HG03571 (cell line): ENCODE measurements at regions not wholly inside any gene's neighbourhood (a gene's known extent, or its start where the extent isn't known, plus 50 kb on each side); places are given as distances from the start of the nearest gene placed in this dataset.

ENCODE experiments used
- ATAC-seq: cut with Tn5 transposase; IDR thresholded peaks from one replicate; pipeline ENCODE4 v1.9.1; 2021; ENCODE audit not compliant: unreplicated experiment

DNA sequence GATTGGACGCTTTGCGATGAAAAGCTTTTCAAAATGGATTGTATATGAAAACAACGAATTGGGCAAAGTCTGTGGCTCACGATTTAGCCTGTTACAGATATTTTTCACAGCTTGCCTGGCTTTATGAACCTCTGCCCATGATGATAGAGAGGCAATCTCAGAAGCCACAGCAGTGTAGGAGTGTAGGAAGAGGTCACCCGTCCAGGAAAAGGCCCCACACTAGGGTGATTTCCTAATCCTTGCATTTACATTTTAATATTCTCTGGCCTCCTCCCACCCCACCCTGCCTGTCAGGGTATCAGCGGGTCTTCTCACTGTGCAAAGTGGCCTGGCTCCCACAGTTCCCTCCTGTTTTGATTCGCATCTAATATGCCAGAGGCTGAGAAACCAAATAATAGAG is 81.8 kb upstream of the FOXN3 start:
- no peak for ATAC-seq

GRCh38 chr14:89495718-89496117 is 78.7 kb upstream of the FOXN3 start:
- no peak for ATAC-seq

DNA sequence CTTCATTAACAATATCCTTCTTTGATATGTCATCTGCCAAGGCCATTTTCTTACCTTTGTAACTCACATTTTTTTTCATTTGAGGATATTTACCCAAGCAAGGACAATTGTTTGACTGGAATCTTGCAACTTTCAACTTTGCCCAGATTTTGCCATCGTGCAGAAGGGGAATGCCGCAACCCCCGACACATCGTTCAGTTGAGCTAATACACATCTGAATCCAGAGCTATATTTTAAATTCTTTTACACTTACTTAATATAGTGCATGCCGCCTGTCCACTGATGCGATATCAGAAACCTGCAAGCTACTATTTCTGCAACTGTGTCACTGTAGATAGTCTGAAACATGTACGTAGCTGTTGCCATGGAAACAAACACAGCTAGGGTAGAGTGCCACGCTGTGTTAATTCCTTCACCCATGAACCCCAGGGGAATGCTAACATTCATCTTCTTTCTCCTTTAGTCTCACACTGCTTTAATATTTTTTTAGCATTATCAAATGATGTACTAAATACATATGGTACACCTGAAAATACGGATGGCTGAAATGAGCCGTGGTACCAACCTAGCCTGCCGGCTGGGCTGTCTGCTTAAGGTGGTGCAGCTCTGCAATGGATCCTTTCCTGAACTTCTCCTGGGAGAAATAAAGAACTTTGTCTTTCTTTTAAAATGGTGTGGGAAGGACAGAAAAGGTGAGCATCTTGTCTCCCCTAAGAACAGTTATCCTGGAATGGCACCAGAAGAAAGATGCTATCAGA is 77.0 kb upstream of the FOXN3 start:
- peak; percentile 95 for ATAC-seq

GRCh38 chr14:89493406-89493805 is 76.4 kb upstream of the FOXN3 start:
- no peak for ATAC-seq

- ATAC-seq, result no peak
Observed at GRCh38 chr14:89491711-89492381, 74.8 kb upstream of the FOXN3 start.

- ATAC-seq, result no peak
Observed at GRCh38 chr14:89490466-89490865, 73.4 kb upstream of the FOXN3 start.

GRCh38 chr14:89489761-89490437 is 72.9 kb upstream of the FOXN3 start:
- no peak for ATAC-seq

- no peak for ATAC-seq
Observed at GRCh38 chr14:89486961-89487360, 69.9 kb upstream of the FOXN3 start.

GRCh38 chr14:89486505-89486904 is 69.5 kb upstream of the FOXN3 start:
- ATAC-seq, result no peak

DNA sequence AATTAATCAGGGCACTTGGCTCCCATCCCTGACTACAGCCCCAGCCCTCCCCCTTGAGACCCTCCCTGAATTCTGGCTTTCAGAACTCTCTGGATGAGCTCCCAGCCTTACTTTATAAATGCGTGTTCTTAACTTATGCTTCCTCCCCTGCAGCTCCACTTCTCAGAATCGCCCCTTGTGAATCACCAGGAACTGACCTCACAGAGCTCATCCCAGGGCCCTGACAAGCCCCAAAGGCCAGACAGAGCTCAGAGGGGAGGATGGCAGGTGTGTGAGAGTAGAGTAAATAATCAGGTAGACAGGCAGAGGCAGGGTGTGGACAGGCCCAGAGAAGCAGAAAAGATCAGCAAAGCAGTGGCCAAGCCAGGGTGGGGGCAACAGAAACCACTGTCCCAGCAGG is 68.2 kb upstream of the FOXN3 start:
- no peak for ATAC-seq

GRCh38 chr14:89484051-89484844 is 67.2 kb upstream of the FOXN3 start:
- no peak for ATAC-seq

DNA sequence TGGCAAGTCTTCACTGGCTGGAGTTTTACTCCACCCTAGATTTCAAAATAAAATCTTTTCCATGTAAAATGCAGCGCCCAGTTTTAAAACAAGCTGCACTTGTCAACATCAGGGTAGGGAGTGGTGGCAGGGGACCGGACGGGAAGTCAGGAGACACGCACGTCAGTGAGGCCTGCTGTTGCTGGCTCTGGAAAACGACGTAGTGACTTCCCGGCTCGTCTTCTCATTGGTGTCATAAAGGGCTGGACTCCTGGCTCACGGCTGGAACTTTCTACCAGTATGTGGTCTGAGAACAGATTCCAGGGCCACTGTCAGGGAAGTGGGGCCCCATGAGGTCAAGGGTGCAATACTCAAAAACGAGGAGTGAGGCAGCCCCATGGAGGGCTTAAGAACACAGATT is 64.2 kb upstream of the FOXN3 start:
- no peak for ATAC-seq

DNA sequence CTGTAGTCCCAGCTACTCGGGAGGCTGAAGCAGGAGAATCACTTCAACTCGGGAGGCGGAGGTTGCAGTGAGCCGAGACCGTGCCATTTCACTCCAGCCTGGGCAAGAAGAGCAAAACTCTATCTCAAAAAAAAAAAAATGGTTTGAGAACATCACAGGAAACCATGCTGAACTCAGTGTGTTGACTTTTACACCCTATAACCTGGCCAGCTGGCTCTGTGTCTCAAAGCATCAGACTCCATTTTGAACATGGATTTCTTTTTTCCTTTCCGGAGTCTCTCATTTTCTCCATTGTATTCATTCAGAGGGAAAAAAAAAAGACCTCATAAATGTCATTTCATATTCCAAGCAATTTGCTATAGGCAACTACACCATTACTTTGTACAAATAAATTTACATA is 63.2 kb upstream of the FOXN3 start:
- no peak for ATAC-seq

DNA sequence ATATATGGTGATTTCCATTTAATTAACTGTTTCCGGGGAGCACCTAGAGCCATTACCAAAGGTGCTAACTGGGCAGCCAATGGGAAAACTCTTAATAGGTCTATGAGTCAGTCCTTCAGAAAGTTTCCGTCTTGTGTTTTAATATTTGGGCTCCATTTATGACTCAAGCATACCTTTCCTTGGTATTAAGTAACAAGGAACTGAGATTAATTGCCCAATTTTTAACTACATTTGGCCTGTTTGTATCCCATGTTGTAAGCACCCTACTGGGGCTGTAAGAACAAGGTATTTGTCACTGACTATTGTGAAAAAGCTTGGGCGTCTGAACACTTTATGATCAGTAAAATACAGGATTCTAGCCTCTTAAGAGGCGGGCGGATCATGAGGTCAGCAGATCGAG is 62.8 kb upstream of the FOXN3 start:
- no peak for ATAC-seq

- ATAC-seq, result no peak
Observed at GRCh38 chr14:89477391-89477790, 60.4 kb upstream of the FOXN3 start.

- ATAC-seq, result no peak
Observed at GRCh38 chr14:89476354-89476896, 59.4 kb upstream of the FOXN3 start.

DNA sequence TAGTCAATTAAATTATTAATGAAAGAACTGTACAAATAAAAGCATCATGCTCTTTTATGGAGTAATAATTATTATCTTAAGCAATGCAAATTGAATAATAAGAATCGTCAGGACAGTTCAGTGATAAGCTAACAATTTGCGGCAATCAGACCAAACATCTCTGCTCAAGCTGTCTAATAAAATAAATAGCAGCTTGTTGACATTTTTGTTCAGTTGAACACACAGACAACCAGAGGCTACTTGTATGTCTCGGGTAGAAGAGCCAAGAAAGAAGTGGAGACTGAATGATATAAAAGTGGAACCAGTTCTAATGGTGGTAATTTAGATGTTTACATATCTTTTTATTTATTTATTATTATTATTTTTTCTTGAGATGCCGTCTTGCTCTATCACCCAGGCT is 57.4 kb upstream of the FOXN3 start:
- ATAC-seq, result no peak

DNA sequence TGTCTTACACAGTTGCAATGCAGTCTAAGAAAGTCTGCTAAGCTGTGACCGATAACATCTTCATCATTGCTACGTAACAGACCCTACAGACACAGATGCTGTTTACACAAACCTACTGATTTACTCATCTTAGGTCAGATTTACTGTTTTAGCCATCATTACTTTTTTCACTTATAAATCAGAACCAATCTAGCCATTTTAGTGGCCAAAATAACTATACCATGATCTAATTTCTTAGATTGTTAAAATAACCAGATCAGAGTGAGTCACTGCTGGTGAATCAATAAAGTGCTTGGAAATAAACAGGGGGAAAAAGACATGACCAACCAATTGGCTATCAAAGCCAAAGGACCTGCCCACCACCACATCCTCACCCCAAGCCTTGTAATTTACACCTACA is 57.0 kb upstream of the FOXN3 start:
- no peak for ATAC-seq

- no peak for ATAC-seq
Observed at GRCh38 chr14:89473569-89473968, 56.5 kb upstream of the FOXN3 start.

DNA sequence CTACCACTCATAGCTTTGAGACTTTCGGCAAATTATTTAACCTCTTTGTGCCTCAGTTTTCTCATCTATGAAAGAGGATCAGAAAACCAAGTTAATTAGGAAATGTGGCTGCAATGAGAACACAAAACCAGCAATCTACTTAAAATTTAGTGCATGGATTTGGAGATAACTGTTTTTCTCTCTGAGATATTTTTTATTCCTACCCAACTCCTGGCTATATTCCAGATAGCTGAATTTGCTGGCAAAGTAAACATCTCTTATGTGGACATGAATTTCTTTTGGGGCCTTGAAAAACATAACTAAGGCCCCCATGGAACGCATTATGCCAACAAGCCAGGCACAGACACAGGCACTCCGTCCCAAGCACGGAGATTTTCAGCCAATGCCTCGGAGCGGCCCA is 53.4 kb upstream of the FOXN3 start:
- ATAC-seq, result no peak
